Suprapubic skin (tissue), 4 donors: ENCODE measurements at regions not wholly inside any gene's neighbourhood (a gene's known extent, or its start where the extent isn't known, plus 50 kb on each side); places are given as distances from the start of the nearest gene placed in this dataset.

ENCODE experiments used
- CTCF ChIP-seq, 2 donors: fragments of 200-600 bp in 1 of 2; fragments of 450-650 bp in 1 of 2; sonication (generic) in 1 of 2; IDR thresholded peaks; one replicate each; pipeline ENCODE4 v1.5.1; 2016 to 2019; ENCODE audit warnings: antibody characterized with exemption in 2 of 2, mild to moderate bottlenecking in 1 of 2, moderate library complexity in 1 of 2
- EP300 ChIP-seq: sonication (generic); formaldehyde crosslinking; IDR thresholded peaks from one replicate; pipeline ENCODE4 v1.6.1; 2017; ENCODE audit warnings: antibody characterized with exemption
- POLR2A ChIP-seq, 2 donors: fragments of 450-650 bp; IDR thresholded peaks; one replicate each; pipeline ENCODE4 v1.6.1; 2017; ENCODE audit warnings: antibody characterized with exemption in 2 of 2, mild to moderate bottlenecking in 2 of 2, moderate library complexity in 2 of 2
- POLR2AphosphoS5 ChIP-seq, 3 donors: sonication (generic); formaldehyde crosslinking; IDR thresholded peaks; one replicate each; pipeline ENCODE4 v1.6.1; 2017; ENCODE audit warnings: antibody characterized with exemption in 3 of 3

GRCh38 chr3:118813472-118813871 is 221.2 kb downstream of the IGSF11 start:
- no peak for TF ChIP-seq CTCF (IDR thresholded peaks at IDR 0.05)
- TF ChIP-seq POLR2AphosphoS5 (IDR thresholded peaks at IDR 0.05): no peak
- TF ChIP-seq EP300: no peak
- TF ChIP-seq POLR2A (IDR thresholded peaks at IDR 0.05): no peak
